ENCODE measurements at regions not wholly inside any gene's neighbourhood (a gene's known extent, or its start where the extent isn't known, plus 50 kb on each side); places are given as distances from the start of the nearest gene placed in this dataset.

- DNase-seq (ENCODE audit: low spot score in 2 of 2) = no peak
- no peaks in the 10 kb centered on the region for H3K4me1 ChIP-seq
- H3K27ac ChIP-seq = no peak overlapping the region
- H3K36me3 ChIP-seq = no peaks in the 10 kb centered on the region
- H3K27me3 ChIP-seq = no peaks in the 10 kb centered on the region
- H3K9me3 ChIP-seq = no peaks in the 10 kb centered on the region
- TF ChIP-seq, protein P1, sequence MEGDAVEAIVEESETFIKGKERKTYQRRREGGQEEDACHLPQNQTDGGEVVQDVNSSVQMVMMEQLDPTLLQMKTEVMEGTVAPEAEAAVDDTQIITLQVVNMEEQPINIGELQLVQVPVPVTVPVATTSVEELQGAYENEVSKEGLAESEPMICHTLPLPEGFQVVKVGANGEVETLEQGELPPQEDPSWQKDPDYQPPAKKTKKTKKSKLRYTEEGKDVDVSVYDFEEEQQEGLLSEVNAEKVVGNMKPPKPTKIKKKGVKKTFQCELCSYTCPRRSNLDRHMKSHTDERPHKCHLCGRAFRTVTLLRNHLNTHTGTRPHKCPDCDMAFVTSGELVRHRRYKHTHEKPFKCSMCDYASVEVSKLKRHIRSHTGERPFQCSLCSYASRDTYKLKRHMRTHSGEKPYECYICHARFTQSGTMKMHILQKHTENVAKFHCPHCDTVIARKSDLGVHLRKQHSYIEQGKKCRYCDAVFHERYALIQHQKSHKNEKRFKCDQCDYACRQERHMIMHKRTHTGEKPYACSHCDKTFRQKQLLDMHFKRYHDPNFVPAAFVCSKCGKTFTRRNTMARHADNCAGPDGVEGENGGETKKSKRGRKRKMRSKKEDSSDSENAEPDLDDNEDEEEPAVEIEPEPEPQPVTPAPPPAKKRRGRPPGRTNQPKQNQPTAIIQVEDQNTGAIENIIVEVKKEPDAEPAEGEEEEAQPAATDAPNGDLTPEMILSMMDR (IDR thresholded peaks at IDR 0.05) = no peak
- H3K4me3 ChIP-seq = no peak overlapping the region
- intact Hi-C loops (cut with DNase I) = no loop called here
These were observed 91.0 kb upstream of the PPM1J start for GRCh38 chr1:112806090-112806642.

DNA sequence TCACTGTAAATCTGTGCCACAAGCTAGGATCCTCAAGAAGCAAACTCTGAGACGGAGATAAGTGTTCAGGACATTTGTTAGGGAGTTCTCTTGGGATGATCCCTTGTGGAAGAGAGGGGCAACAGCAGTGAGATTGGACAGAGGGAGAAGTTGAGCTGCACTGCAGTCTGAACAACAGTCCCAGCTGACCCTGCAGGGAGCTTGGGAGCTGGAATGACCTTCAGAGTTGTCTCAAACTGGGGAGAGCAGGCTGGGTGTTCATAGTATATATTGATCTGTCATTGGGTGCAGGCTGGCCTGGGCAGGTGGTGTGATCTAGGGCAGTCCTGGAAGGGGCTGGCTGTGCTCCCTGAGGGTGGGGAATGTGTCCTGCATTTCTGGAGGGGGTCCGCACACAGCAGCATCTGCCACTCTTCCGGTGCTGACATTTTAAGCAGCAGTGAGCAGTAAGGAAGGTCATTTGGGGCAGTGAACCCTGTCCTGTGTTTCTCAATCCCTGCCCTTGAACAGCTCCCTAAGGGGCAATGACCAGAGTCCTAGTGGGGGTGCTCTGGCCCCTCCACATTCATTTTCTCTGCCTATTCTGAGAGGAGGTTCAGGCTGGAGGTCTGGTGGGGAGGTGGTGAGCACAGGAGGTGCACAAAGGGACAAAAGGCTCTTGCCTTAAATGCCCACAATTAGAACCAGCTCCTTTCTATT lies 90.2 kb upstream of the PPM1J start:
- no peak for DNase-seq (ENCODE audit: low spot score in 2 of 2)
- Histone ChIP-seq H3K4me1 (no peaks in the 10 kb centered on the region), H3K27me3 (no peaks in the 10 kb centered on the region), H3K36me3 (no peaks in the 10 kb centered on the region), H3K4me3 (no peak overlapping the region), H3K27ac (no peak overlapping the region), H3K9me3 (no peaks in the 10 kb centered on the region)
- intact Hi-C loops (cut with DNase I) = loop anchor here (2.0 kb wide), 2 partner anchors 89 to 235 kb away; no protein-coding TSS in a partner anchor
- TF ChIP-seq, protein P1 (IDR thresholded peaks at IDR 0.05) = no peak

DNA sequence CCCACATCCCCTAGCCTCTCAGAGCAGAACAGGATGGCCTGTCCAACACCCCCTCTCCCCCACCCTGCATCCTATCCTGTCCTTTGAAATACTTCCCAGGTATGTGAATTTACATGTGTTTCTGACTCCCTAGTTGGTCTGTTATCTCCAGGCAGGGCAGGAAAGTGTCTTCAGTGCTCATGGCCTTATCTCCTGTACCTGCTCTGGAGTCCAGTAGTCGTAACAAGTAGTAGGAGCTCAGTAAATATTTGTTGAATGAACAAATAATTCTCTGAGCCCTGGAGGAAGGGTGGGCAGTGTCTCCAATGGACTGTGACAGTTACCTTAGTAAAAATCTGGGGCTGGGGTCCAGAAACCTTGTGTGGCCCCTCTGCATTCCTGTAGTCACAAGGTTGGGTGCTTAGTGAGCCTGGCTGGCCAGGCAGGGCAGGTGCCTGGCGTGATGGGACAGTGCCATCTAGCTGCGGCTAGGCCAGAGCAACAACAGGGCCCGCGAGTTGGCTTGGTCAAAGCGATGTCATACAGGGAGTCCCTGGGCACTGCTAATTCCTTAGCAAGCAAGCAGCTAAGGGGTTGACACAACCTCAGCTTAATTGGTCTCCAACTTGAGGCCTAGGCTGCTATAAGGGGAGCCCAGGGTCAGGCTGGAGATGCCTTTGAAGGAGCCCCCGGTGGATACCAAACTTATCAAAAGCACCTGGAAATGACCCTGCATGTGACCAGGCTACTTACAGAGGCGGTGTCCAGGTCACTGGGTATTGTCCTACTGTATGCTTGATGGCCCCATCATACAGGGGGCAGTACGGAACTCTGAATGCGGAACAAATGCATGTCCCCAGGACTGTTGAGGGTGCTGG lies 89.0 kb upstream of the PPM1J start:
- Histone ChIP-seq H3K4me1 (no peaks in the 10 kb centered on the region), H3K27me3 (no peaks in the 10 kb centered on the region), H3K4me3 (no peak overlapping the region), H3K27ac (no peak overlapping the region), H3K9me3 (no peaks in the 10 kb centered on the region), H3K36me3 (no peaks in the 10 kb centered on the region)
- TF ChIP-seq, protein P1 (IDR thresholded peaks at IDR 0.05) = peak; percentile 21 to 53 (median 36)
- DNase-seq (ENCODE audit: low spot score in 2 of 2) = no peak
- intact Hi-C loops (cut with DNase I) = loop anchor here (2.0 kb wide), 2 partner anchors 87 to 237 kb away; no protein-coding TSS in a partner anchor

GRCh38 chr1:112800289-112800688 lies 85.2 kb upstream of the PPM1J start:
- no peak overlapping the region for H3K4me3 ChIP-seq
- TF ChIP-seq, protein P1 (IDR thresholded peaks at IDR 0.05) = no peak
- intact Hi-C loops (cut with DNase I) = no loop called here
- H3K4me1 ChIP-seq = no peaks in the 10 kb centered on the region
- no peaks in the 10 kb centered on the region for H3K9me3 ChIP-seq
- no peaks in the 10 kb centered on the region for H3K27me3 ChIP-seq
- no peak for DNase-seq (ENCODE audit: low spot score in 2 of 2)
- no peak overlapping the region for H3K27ac ChIP-seq
- H3K36me3 ChIP-seq = no peaks in the 10 kb centered on the region

- TF ChIP-seq, protein P1 (IDR thresholded peaks at IDR 0.05) = no peak
These were observed 83.2 kb upstream of the PPM1J start for GRCh38 chr1:112798292-112798691.

More at GRCh38 chr1:112798292-112798691, 83.2 kb upstream of the PPM1J start:
- Histone ChIP-seq H3K36me3 (no peaks in the 10 kb centered on the region), H3K27me3 (no peaks in the 10 kb centered on the region), H3K4me1 (no peaks in the 10 kb centered on the region), H3K27ac (no peak overlapping the region), H3K9me3 (no peaks in the 10 kb centered on the region), H3K4me3 (no peak overlapping the region)
- intact Hi-C loops (cut with DNase I) = no loop called here
- no peak for DNase-seq (ENCODE audit: low spot score in 2 of 2)

Measured in ascending aorta (tissue), 2 donors.